ENCODE measurements at regions not wholly inside any gene's neighbourhood (a gene's known extent, or its start where the extent isn't known, plus 50 kb on each side); places are given as distances from the start of the nearest gene placed in this dataset.

DNA sequence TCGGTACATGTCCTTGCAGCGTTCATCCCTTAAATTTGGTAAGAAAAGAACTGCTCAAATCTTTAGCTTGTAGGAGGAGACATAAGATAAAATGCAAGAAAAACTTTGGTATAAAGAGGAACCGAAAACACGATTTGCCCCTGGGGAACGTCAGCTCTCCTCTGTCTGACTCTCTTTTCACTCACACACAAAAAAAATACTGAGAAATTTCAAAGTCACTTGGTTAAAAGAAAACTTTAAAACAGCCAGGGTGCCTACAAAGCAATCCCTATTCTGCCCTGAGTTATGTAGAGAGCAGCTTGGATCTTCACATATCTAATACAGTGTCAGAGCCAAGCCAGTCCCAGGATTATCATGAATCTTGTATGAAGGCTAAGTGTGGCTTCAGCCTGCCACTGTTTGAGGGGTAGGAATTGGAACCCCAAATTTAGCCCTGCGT, 248.5 kb upstream of the CXXC4 start:
- H3K27ac ChIP-seq: no peak overlapping the region
- DNase-seq (ENCODE audit: low spot score in 2 of 2): no peak
- intact Hi-C loops (cut with DNase I): no loop called here
- no peaks in the 10 kb centered on the region for H3K36me3 ChIP-seq
- no peaks in the 10 kb centered on the region for H3K9me3 ChIP-seq
- no peaks in the 10 kb centered on the region for H3K4me1 ChIP-seq
- no peaks in the 10 kb centered on the region for H3K27me3 ChIP-seq
- no peak overlapping the region for H3K4me3 ChIP-seq
- TF ChIP-seq, protein P1, sequence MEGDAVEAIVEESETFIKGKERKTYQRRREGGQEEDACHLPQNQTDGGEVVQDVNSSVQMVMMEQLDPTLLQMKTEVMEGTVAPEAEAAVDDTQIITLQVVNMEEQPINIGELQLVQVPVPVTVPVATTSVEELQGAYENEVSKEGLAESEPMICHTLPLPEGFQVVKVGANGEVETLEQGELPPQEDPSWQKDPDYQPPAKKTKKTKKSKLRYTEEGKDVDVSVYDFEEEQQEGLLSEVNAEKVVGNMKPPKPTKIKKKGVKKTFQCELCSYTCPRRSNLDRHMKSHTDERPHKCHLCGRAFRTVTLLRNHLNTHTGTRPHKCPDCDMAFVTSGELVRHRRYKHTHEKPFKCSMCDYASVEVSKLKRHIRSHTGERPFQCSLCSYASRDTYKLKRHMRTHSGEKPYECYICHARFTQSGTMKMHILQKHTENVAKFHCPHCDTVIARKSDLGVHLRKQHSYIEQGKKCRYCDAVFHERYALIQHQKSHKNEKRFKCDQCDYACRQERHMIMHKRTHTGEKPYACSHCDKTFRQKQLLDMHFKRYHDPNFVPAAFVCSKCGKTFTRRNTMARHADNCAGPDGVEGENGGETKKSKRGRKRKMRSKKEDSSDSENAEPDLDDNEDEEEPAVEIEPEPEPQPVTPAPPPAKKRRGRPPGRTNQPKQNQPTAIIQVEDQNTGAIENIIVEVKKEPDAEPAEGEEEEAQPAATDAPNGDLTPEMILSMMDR (IDR thresholded peaks at IDR 0.05): no peak

DNA sequence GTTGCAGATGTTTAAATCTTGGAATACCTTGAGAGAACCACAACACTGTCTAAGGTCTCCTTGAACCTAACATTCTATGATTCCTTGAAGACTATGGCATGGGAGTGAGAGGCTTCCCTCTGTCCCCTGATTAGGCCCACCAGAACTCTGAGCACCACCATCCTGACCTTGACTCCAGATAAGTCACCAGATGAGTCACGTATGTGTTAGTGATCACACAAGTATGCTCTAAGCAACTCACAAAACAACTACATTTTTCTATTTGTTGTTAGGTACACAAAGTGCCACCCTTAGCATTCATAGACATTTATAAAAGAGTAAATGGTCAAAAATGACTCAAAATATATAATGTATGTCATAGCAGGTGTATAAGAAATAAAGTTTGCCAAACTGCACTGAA, 252.9 kb upstream of the CXXC4 start:
- Histone ChIP-seq H3K27me3 (no peaks in the 10 kb centered on the region), H3K4me3 (no peak overlapping the region), H3K36me3 (no peaks in the 10 kb centered on the region), H3K9me3 (no peaks in the 10 kb centered on the region), H3K27ac (no peak overlapping the region), H3K4me1 (no peaks in the 10 kb centered on the region)
- no peak for DNase-seq (ENCODE audit: low spot score in 2 of 2)
- intact Hi-C loops (cut with DNase I): no loop called here
- TF ChIP-seq, protein P1 (IDR thresholded peaks at IDR 0.05): no peak

DNA sequence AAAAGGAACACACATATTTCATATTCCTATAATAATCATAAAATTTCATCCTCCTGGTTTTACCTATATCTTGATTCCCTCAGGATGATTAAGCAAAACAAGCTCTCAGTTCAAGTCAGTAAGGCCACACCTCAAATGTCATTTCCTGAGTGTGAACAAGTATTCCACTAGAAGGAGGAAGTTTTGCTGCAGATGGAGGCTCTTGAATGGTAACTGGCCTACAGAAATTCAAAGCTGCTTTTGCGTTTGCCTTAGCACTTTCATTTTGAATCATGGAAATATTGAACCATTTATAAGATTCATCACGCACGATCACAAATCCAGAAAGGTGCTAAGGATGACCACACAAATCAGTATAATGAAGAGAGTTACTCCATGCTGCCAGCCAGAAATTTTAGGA, 254.4 kb upstream of the CXXC4 start:
- Histone ChIP-seq H3K4me1 (no peaks in the 10 kb centered on the region), H3K36me3 (no peaks in the 10 kb centered on the region), H3K27ac (no peak overlapping the region), H3K4me3 (no peak overlapping the region), H3K27me3 (no peaks in the 10 kb centered on the region), H3K9me3 (no peaks in the 10 kb centered on the region)
- intact Hi-C loops (cut with DNase I): no loop called here
- DNase-seq (ENCODE audit: low spot score in 2 of 2): no peak
- TF ChIP-seq, protein P1 (IDR thresholded peaks at IDR 0.05): no peak

DNA sequence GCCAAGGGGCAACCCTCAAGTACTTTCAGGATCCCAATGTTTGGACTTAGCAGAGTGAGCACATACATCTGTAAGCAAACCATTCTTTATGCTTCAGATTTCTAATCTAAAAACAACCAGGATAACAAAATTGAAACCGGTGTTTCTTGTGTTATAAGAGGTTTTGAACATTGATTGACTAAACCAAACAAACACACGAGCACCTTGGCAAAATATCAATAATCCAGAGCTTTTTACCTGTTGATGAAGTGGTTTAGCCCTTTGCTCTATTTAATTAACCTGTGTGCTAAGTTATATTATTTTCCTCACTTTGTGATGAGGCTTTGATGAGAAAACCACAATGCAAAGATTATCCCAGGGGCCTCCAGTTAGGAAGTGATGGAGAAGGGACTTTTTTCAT, 255.3 kb upstream of the CXXC4 start:
- Histone ChIP-seq H3K27me3 (no peaks in the 10 kb centered on the region), H3K36me3 (no peaks in the 10 kb centered on the region), H3K27ac (no peak overlapping the region), H3K4me1 (no peaks in the 10 kb centered on the region), H3K9me3 (no peaks in the 10 kb centered on the region), H3K4me3 (no peak overlapping the region)
- intact Hi-C loops (cut with DNase I): no loop called here
- no peak for DNase-seq (ENCODE audit: low spot score in 2 of 2)
- TF ChIP-seq, protein P1 (IDR thresholded peaks at IDR 0.05): no peak

DNA sequence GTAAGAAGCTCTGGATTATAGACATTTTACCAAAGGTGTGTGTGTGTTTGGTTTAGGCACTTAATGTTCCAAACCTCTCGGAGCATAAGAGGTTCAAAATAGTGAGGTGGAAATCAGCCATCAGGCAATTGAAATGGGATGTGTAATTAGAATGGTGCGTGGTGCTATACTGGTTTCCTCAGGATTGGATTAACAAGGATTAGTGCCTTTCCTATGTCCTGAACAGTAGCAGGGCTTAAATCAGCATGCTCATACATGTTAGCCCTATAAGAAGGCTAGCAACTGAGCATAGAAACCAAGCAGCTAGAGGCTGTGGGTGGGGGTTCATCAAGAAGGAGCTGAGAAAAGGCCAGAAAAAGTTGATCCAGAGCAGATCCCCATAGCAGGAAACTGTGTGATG, 256.8 kb upstream of the CXXC4 start:
- TF ChIP-seq, protein P1 (IDR thresholded peaks at IDR 0.05): no peak
- intact Hi-C loops (cut with DNase I): no loop called here
- no peaks in the 10 kb centered on the region for H3K9me3 ChIP-seq
- no peak overlapping the region for H3K4me3 ChIP-seq
- H3K27me3 ChIP-seq: no peaks in the 10 kb centered on the region
- no peaks in the 10 kb centered on the region for H3K36me3 ChIP-seq
- no peaks in the 10 kb centered on the region for H3K4me1 ChIP-seq
- no peak for DNase-seq (ENCODE audit: low spot score in 2 of 2)
- H3K27ac ChIP-seq: no peak overlapping the region

DNA sequence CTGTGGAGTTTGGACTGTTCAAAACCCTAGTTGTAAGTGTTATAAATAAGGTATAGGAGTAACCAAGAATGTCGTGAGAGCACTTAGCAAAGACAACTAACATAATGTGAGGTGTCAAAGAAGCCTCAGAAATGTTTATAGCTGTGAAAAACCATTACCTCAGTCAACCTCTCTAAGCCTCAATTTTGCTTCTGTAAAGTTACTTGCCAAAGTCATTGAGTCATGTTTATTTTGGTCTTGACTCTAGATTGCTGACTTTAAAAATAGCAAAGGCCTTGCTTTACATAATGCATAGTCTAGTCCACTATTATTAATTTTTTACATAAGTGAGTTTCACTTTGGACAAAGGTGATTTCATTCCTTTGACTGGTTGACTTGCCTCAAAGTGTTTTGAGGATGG, 257.6 kb upstream of the CXXC4 start:
- Histone ChIP-seq H3K27me3 (no peaks in the 10 kb centered on the region), H3K9me3 (no peaks in the 10 kb centered on the region), H3K4me1 (no peaks in the 10 kb centered on the region), H3K4me3 (no peak overlapping the region), H3K36me3 (no peaks in the 10 kb centered on the region), H3K27ac (no peak overlapping the region)
- TF ChIP-seq, protein P1 (IDR thresholded peaks at IDR 0.05): no peak
- no peak for DNase-seq (ENCODE audit: low spot score in 2 of 2)
- intact Hi-C loops (cut with DNase I): no loop called here
